Central memory CD8-positive, alpha-beta T cell (primary cell): ENCODE measurements at regions not wholly inside any gene's neighbourhood (a gene's known extent, or its start where the extent isn't known, plus 50 kb on each side); places are given as distances from the start of the nearest gene placed in this dataset.

Experiments
- ATAC-seq: fragments of 150-1000 bp; cut with Tn5 transposase; replicated peaks from 2 replicates; pipeline ENCODE4 v1.10.0; 2022; ENCODE audit warnings: mild to moderate bottlenecking, moderate FRiP score, moderate number of reproducible peaks; ENCODE audit not compliant: poor library complexity, severe bottlenecking; ENCODE audit errors: extremely low read depth
- DNase-seq, 2 donors: peaks; one replicate each; pipeline ENCODE4 v3.0.0; 2021; ENCODE audit warnings: low spot score in 2 of 2
- H3K27ac Mint-ChIP-seq: one replicate; pipeline ENCODE4 v1.8.0; 2022; ENCODE audit warnings: low read depth, mild to moderate bottlenecking, moderate library complexity, mixed read lengths
- H3K27me3 Mint-ChIP-seq: one replicate; pipeline ENCODE4 v1.8.0; 2022; ENCODE audit warnings: mixed read lengths
- H3K36me3 Mint-ChIP-seq: one replicate; pipeline ENCODE4 v1.8.0; 2022; ENCODE audit warnings: mild to moderate bottlenecking, moderate library complexity, mixed read lengths; ENCODE audit not compliant: insufficient read depth
- H3K4me1 Mint-ChIP-seq: one replicate; pipeline ENCODE4 v1.8.0; 2022; ENCODE audit warnings: mixed read lengths
- H3K4me3 Mint-ChIP-seq: one replicate; pipeline ENCODE4 v1.8.0; 2022; ENCODE audit warnings: mild to moderate bottlenecking, moderate library complexity, mixed read lengths
- H3K9me3 Mint-ChIP-seq: one replicate; pipeline ENCODE4 v1.8.0; 2022; ENCODE audit warnings: mixed read lengths

- Mint-ChIP-seq H3K9me3 (no peaks in the 10 kb centered on the region), H3K27ac (no peak overlapping the region), H3K36me3 (no peaks in the 10 kb centered on the region), H3K4me3 (no peak overlapping the region), H3K4me1 (no peaks in the 10 kb centered on the region), H3K27me3 (peaks cover 61% of the 10 kb centered on the region)
- ATAC-seq: no peak
- DNase-seq: no peak
These were observed 122.0 kb downstream of the GAS1 start for GRCh38 chr9:86825299-86825698.

GRCh38 chr9:86822006-86822801 is 125.1 kb downstream of the GAS1 start:
- Mint-ChIP-seq H3K36me3 (no peaks in the 10 kb centered on the region), H3K4me3 (no peak overlapping the region), H3K27ac (no peak overlapping the region), H3K9me3 (no peaks in the 10 kb centered on the region), H3K27me3 (peaks cover 64% of the 10 kb centered on the region), H3K4me1 (no peaks in the 10 kb centered on the region)
- DNase-seq (no peak), ATAC-seq (no peak)

- no peaks in the 10 kb centered on the region for H3K9me3 Mint-ChIP-seq
- no peaks in the 10 kb centered on the region for H3K36me3 Mint-ChIP-seq
- no peaks in the 10 kb centered on the region for H3K4me1 Mint-ChIP-seq
- ATAC-seq (no peak), DNase-seq (no peak)
- H3K27ac Mint-ChIP-seq: no peak overlapping the region
- no peak overlapping the region for H3K4me3 Mint-ChIP-seq
- H3K27me3 Mint-ChIP-seq: peaks cover 59% of the 10 kb centered on the region
These were observed 126.1 kb downstream of the GAS1 start for GRCh38 chr9:86821006-86821845.

GRCh38 chr9:86819552-86819951 is 127.8 kb downstream of the GAS1 start:
- H3K9me3 Mint-ChIP-seq: no peaks in the 10 kb centered on the region
- H3K27ac Mint-ChIP-seq: no peak overlapping the region
- ATAC-seq (no peak), DNase-seq (no peak)
- no peaks in the 10 kb centered on the region for H3K4me1 Mint-ChIP-seq
- peaks cover 47% of the 10 kb centered on the region for H3K27me3 Mint-ChIP-seq
- no peak overlapping the region for H3K4me3 Mint-ChIP-seq
- H3K36me3 Mint-ChIP-seq: no peaks in the 10 kb centered on the region

- no peak for ATAC-seq
- Mint-ChIP-seq H3K9me3 (no peaks in the 10 kb centered on the region), H3K36me3 (no peaks in the 10 kb centered on the region), H3K4me3 (no peak overlapping the region), H3K27ac (no peak overlapping the region), H3K27me3 (peaks cover 48% of the 10 kb centered on the region), H3K4me1 (no peaks in the 10 kb centered on the region)
- DNase-seq: no peak
These were observed 128.7 kb downstream of the GAS1 start for GRCh38 chr9:86818636-86819035.

- no peaks in the 10 kb centered on the region for H3K4me1 Mint-ChIP-seq
- no peaks in the 10 kb centered on the region for H3K36me3 Mint-ChIP-seq
- DNase-seq (no peak), ATAC-seq (no peak)
- H3K27ac Mint-ChIP-seq: no peak overlapping the region
- no peaks in the 10 kb centered on the region for H3K9me3 Mint-ChIP-seq
- H3K4me3 Mint-ChIP-seq: no peak overlapping the region
- peaks cover 36% of the 10 kb centered on the region for H3K27me3 Mint-ChIP-seq
These were observed 130.4 kb downstream of the GAS1 start for GRCh38 chr9:86816868-86817267.

GRCh38 chr9:86816366-86816765 is 130.9 kb downstream of the GAS1 start:
- no peak overlapping the region for H3K4me3 Mint-ChIP-seq
- no peaks in the 10 kb centered on the region for H3K36me3 Mint-ChIP-seq
- H3K4me1 Mint-ChIP-seq: no peaks in the 10 kb centered on the region
- no peak for ATAC-seq
- peaks cover 31% of the 10 kb centered on the region for H3K27me3 Mint-ChIP-seq
- H3K9me3 Mint-ChIP-seq: no peaks in the 10 kb centered on the region
- no peak for DNase-seq
- no peak overlapping the region for H3K27ac Mint-ChIP-seq

GRCh38 chr9:86812616-86813015 is 134.7 kb downstream of the GAS1 start:
- H3K27me3 Mint-ChIP-seq: peaks cover 38% of the 10 kb centered on the region
- DNase-seq (no peak), ATAC-seq (no peak)
- H3K4me3 Mint-ChIP-seq: no peak overlapping the region
- no peak overlapping the region for H3K27ac Mint-ChIP-seq
- no peaks in the 10 kb centered on the region for H3K9me3 Mint-ChIP-seq
- H3K36me3 Mint-ChIP-seq: no peaks in the 10 kb centered on the region
- no peaks in the 10 kb centered on the region for H3K4me1 Mint-ChIP-seq

GRCh38 chr9:86809759-86810367 is 137.4 kb downstream of the GAS1 start:
- Mint-ChIP-seq H3K9me3 (no peaks in the 10 kb centered on the region), H3K4me1 (no peaks in the 10 kb centered on the region), H3K4me3 (no peak overlapping the region), H3K27me3 (peaks cover 28% of the 10 kb centered on the region), H3K27ac (no peak overlapping the region), H3K36me3 (no peaks in the 10 kb centered on the region)
- DNase-seq: no peak
- ATAC-seq: no peak

GRCh38 chr9:86809151-86809550 is 138.2 kb downstream of the GAS1 start:
- H3K36me3 Mint-ChIP-seq: no peaks in the 10 kb centered on the region
- no peak overlapping the region for H3K27ac Mint-ChIP-seq

GRCh38 chr9:86807367-86807976 is 139.8 kb downstream of the GAS1 start:
- no peaks in the 10 kb centered on the region for H3K4me1 Mint-ChIP-seq
- H3K27ac Mint-ChIP-seq: no peak overlapping the region
- ATAC-seq: no peak
- H3K27me3 Mint-ChIP-seq: peaks cover 17% of the 10 kb centered on the region
- H3K4me3 Mint-ChIP-seq: no peak overlapping the region
- H3K36me3 Mint-ChIP-seq: no peaks in the 10 kb centered on the region
- DNase-seq: no peak
- H3K9me3 Mint-ChIP-seq: no peaks in the 10 kb centered on the region

More at GRCh38 chr9:86809151-86809550, 138.2 kb downstream of the GAS1 start:
- Mint-ChIP-seq H3K27me3 (peaks cover 28% of the 10 kb centered on the region), H3K4me1 (no peaks in the 10 kb centered on the region), H3K4me3 (no peak overlapping the region), H3K9me3 (no peaks in the 10 kb centered on the region)
- ATAC-seq: no peak
- DNase-seq: no peak

- DNase-seq: no peak
- peaks cover 9% of the 10 kb centered on the region for H3K27me3 Mint-ChIP-seq
- no peaks in the 10 kb centered on the region for H3K4me1 Mint-ChIP-seq
- H3K4me3 Mint-ChIP-seq: no peak overlapping the region
- H3K27ac Mint-ChIP-seq: no peak overlapping the region
- H3K9me3 Mint-ChIP-seq: no peaks in the 10 kb centered on the region
- no peak for ATAC-seq
- no peaks in the 10 kb centered on the region for H3K36me3 Mint-ChIP-seq
These were observed 143.3 kb downstream of the GAS1 start for GRCh38 chr9:86804011-86804410.
